Spleen (tissue), 3 donors: ENCODE measurements at regions not wholly inside any gene's neighbourhood (a gene's known extent, or its start where the extent isn't known, plus 50 kb on each side); places are given as distances from the start of the nearest gene placed in this dataset.

Experiments
- POLR2A ChIP-seq, 3 donors: fragments of 450-650 bp; IDR thresholded peaks; one replicate each; pipeline ENCODE4 v1.5.1; 2017; ENCODE audit warnings: antibody characterized with exemption in 3 of 3, mild to moderate bottlenecking in 1 of 3
- POLR2AphosphoS5 ChIP-seq, 3 donors: sonication (generic); formaldehyde crosslinking; IDR thresholded peaks; one replicate each; pipeline ENCODE4 v1.5.1; 2017; ENCODE audit warnings: antibody characterized with exemption in 3 of 3

GRCh38 chr2:187775196-187775595 is 221.0 kb upstream of the TFPI start:
- TF ChIP-seq POLR2AphosphoS5 (IDR thresholded peaks at IDR 0.05), result no peak
- TF ChIP-seq POLR2A (IDR thresholded peaks at IDR 0.05), result no peak
